SK-N-SH (cell line): ENCODE measurements at regions not wholly inside any gene's neighbourhood (a gene's known extent, or its start where the extent isn't known, plus 50 kb on each side); places are given as distances from the start of the nearest gene placed in this dataset.
A peak's percentile ranks its signal among the peaks of the same experiment; 100 is the strongest.

Experiments
- CTCF ChIA-PET: fragments of 300-600, 350-600 bp; formaldehyde crosslinking; extraction: SDS; loops from one replicate; lab custom pipeline; 2021; lab: Yijun Ruan, JAX
- POLR2A ChIA-PET: fragments of 350-600 bp; sonication (Branson Sonifier 250); formaldehyde crosslinking; extraction: SDS; loops from one replicate; lab custom pipeline; 2020; ENCODE audit warnings: antibody characterized with exemption, inconsistent platforms; lab: Yijun Ruan, JAX
- DNase-seq: peaks from one replicate; pipeline ENCODE4 v3.0.0; 2012
- H2AFZ ChIP-seq: fragments of 200-600 bp; sonication (generic); 2 replicates; pipeline ENCODE4 v1.8.1; 2016; ENCODE audit warnings: antibody characterized with exemption, mild to moderate bottlenecking, low read depth
- H3F3A ChIP-seq: fragments of 200-600 bp; sonication (generic); replicated peaks from 2 replicates; pipeline ENCODE3; 2016; ENCODE audit warnings: antibody characterized with exemption, mild to moderate bottlenecking; ENCODE audit not compliant: insufficient read depth
- H3K27ac ChIP-seq, 2 experiments: fragments of 200-500 bp in 1 of 2; fragments of 200-600 bp in 1 of 2; sonication (Bioruptor generic) in 1 of 2; sonication (generic), shearing (Covaris generic) in 1 of 2; 2 replicates each; pipeline versions ENCODE4 v1.5.1 to v1.6.1; 2014 to 2016; ENCODE audit warnings: low read depth in 2 of 2, inconsistent platforms in 1 of 2, low read length in 1 of 2, mild to moderate bottlenecking in 1 of 2, mixed read lengths in 1 of 2
- H3K27me3 ChIP-seq: fragments of 200-600 bp; sonication (generic), shearing (Covaris generic); 2 replicates; pipeline ENCODE4 v1.6.1; 2016; ENCODE audit warnings: mixed run types; ENCODE audit not compliant: insufficient read depth
- H3K36me3 ChIP-seq, 2 experiments: fragments of 200-500 bp in 1 of 2; fragments of 200-600 bp in 1 of 2; sonication (Bioruptor generic) in 1 of 2; sonication (generic) in 1 of 2; replicated peaks in 1 of 2; 2 replicates each; pipeline versions ENCODE3 to v1.5.1; 2014 to 2016; ENCODE audit warnings: low read length in 1 of 2, mild to moderate bottlenecking in 1 of 2; ENCODE audit not compliant: insufficient read depth in 2 of 2, control insufficient read depth in 1 of 2
- H3K4me1 ChIP-seq, 2 experiments: fragments of 200-500 bp in 1 of 2; fragments of 200-600 bp in 1 of 2; sonication (Bioruptor generic) in 1 of 2; sonication (generic), shearing (Covaris generic) in 1 of 2; 2 replicates each; pipeline versions ENCODE4 v1.5.1 to v1.6.1; 2014 to 2016; ENCODE audit warnings: low read depth in 1 of 2, low read length in 1 of 2, mixed run types in 1 of 2; ENCODE audit not compliant: insufficient read depth in 2 of 2, control insufficient read depth in 1 of 2
- H3K4me2 ChIP-seq: fragments of 200-600 bp; sonication (generic), shearing (Covaris generic); 2 replicates; pipeline ENCODE4 v1.6.1; 2017; ENCODE audit warnings: mixed run types
- H3K4me3 ChIP-seq, 2 experiments: fragments of 200-500 bp in 1 of 2; fragments of 200-600 bp in 1 of 2; sonication (Bioruptor generic) in 1 of 2; sonication (generic), shearing (Covaris generic) in 1 of 2; 2 replicates each; pipeline versions ENCODE4 v1.5.1 to v1.8.1; 2014 to 2016; ENCODE audit warnings: low read depth in 2 of 2, inconsistent platforms in 1 of 2, low read length in 1 of 2, mild to moderate bottlenecking in 1 of 2, mixed read lengths in 1 of 2, moderate library complexity in 1 of 2
- H3K79me2 ChIP-seq: fragments of 200-600 bp; sonication (generic); 2 replicates; pipeline ENCODE4 v1.8.1; 2017; ENCODE audit warnings: mild to moderate bottlenecking; ENCODE audit not compliant: insufficient read depth
- H3K9ac ChIP-seq: fragments of 200-600 bp; sonication (generic); 2 replicates; pipeline ENCODE4 v1.6.1; 2017; ENCODE audit warnings: mixed run types
- H3K9me2 ChIP-seq: fragments of 200-600 bp; sonication (generic); 2 replicates; pipeline ENCODE4 v1.6.1; 2017; ENCODE audit warnings: mixed run types
- H3K9me3 ChIP-seq: fragments of 200-600 bp; sonication (generic); 2 replicates; pipeline ENCODE4 v1.6.1; 2017; ENCODE audit warnings: mixed run types, mild to moderate bottlenecking, moderate library complexity
- H4K20me1 ChIP-seq: fragments of 200-600 bp; sonication (generic); 2 replicates; pipeline ENCODE4 v1.6.1; 2017; ENCODE audit warnings: mild to moderate bottlenecking, mixed run types; ENCODE audit not compliant: insufficient read depth
- CHD2 ChIP-seq: fragments of 150-350 bp; IDR thresholded peaks from 2 replicates; pipeline ENCODE4 v1.6.1; 2018; ENCODE audit warnings: low read length; ENCODE audit not compliant: partially characterized antibody
- ELF1 ChIP-seq: IDR thresholded peaks from 2 replicates; pipeline ENCODE4 v1.4.0; 2012
- EZH2phosphoT487 ChIP-seq: fragments of 200-600 bp; sonication (generic); IDR thresholded peaks from 2 replicates; pipeline ENCODE4 v1.6.1; 2017; ENCODE audit warnings: low read depth, mixed run types, mild to moderate bottlenecking, antibody characterized with exemption, moderate library complexity, borderline replicate concordance
- FOXM1 ChIP-seq: IDR thresholded peaks from 2 replicates; pipeline ENCODE4 v1.4.0; 2012; ENCODE audit warnings: low read depth, mild to moderate bottlenecking
- GABPA ChIP-seq: IDR thresholded peaks from 2 replicates; pipeline ENCODE4 v1.4.0; 2012; ENCODE audit warnings: low read depth, mild to moderate bottlenecking
- JUND ChIP-seq: IDR thresholded peaks from 2 replicates; pipeline ENCODE4 v1.4.0; 2012
- MEF2A ChIP-seq: IDR thresholded peaks from 2 replicates; pipeline ENCODE4 v1.4.0; 2012; ENCODE audit warnings: low read depth, borderline replicate concordance
- MXI1 ChIP-seq: IDR thresholded peaks from 2 replicates; pipeline ENCODE4 v1.6.1; 2012; ENCODE audit warnings: mild to moderate bottlenecking, low read depth, low read length, improper control_type of control experiment
- PBX3 ChIP-seq: IDR thresholded peaks from 2 replicates; pipeline ENCODE4; 2012
- RAD21 ChIP-seq: IDR thresholded peaks from 2 replicates; pipeline ENCODE4 v1.6.1; 2012; ENCODE audit warnings: mild to moderate bottlenecking, low read length
- RCOR1 ChIP-seq: fragments of 150-350 bp; IDR thresholded peaks from 2 replicates; pipeline ENCODE4 v1.6.1; 2017; ENCODE audit warnings: antibody characterized with exemption, low read length
- RFX5 ChIP-seq: IDR thresholded peaks from 2 replicates; pipeline ENCODE4 v1.6.1; 2012; ENCODE audit warnings: mild to moderate bottlenecking, improper control_type of control experiment, low read length
- RXRA ChIP-seq: IDR thresholded peaks from 2 replicates; pipeline ENCODE4 v1.4.0; 2012; ENCODE audit warnings: low read depth, mild to moderate bottlenecking, borderline replicate concordance
- SIN3A ChIP-seq: IDR thresholded peaks from 2 replicates; pipeline ENCODE4 v1.6.1; 2012; ENCODE audit warnings: low read depth, mild to moderate bottlenecking, low read length, moderate library complexity, borderline replicate concordance
- TAF1 ChIP-seq: IDR thresholded peaks from 2 replicates; pipeline ENCODE4 v1.6.1; 2012; ENCODE audit warnings: low read depth, mild to moderate bottlenecking, low read length, moderate library complexity, borderline replicate concordance
- TCF12 ChIP-seq: IDR thresholded peaks from 2 replicates; pipeline ENCODE4 v1.4.0; 2012
- USF1 ChIP-seq: IDR thresholded peaks from 2 replicates; pipeline ENCODE4 v1.4.0; 2012; ENCODE audit warnings: low read depth, borderline replicate concordance
- YY1 ChIP-seq: IDR thresholded peaks from 2 replicates; pipeline ENCODE4 v1.4.0; 2012; ENCODE audit warnings: low read depth, mild to moderate bottlenecking
- WGBS: methylation state at CpG from one replicate; pipeline ENCODE4 v1.1.6; 2017; ENCODE audit warnings: low lambda C conversion rate; 5-methylcytosine and 5-hydroxymethylcytosine counted together
- TF ChIP-seq, protein P1 (sequence below): IDR thresholded peaks from 2 replicates; pipeline ENCODE4 v1.4.0; 2012; ENCODE audit warnings: low read depth, borderline replicate concordance

- CTCF ChIA-PET = no interaction called here
These were observed 55.6 kb downstream of the PITPNM2 start for GRCh38 chr12:123095078-123095881.

DNA sequence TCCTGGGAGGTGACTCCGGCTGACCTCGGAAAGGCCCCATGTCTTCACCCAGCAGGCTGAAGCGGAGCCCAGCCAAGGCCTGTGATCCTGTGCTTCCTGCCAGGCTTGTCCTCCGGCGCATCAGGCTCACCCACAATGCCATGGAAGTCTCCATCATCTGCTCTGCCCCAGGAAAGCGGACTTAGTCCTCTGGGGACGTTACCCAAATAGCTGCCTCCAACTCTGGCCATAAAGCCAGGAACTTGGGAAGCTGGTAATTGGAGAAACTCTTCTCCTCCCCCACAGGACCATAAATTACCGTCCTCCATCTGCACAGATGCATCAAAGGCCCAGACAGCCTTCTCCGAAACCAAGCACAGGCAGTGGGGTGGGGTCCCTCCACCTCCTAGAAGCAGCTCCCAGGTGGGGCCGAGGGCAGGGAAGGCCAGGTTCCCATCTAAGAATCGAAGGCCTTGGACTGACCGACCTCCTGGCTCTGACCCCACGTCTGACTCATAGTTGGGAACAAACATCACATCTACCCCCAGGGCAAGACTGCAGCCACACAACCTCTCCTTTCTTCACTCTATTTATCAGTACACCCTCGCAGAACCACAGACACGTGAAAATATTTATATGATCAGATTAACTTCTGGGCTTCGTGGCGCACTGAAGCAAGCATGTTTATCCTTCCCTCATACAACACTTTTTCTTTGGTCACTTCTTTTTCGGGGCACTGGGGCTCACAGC is 56.4 kb downstream of the PITPNM2 start:
- Histone ChIP-seq H4K20me1 (peaks cover 9% of the 10 kb centered on the region), H3F3A (peaks cover 21% of the 10 kb centered on the region), H3K27me3 (no peaks in the 10 kb centered on the region), H3K36me3 (no peaks in the 10 kb centered on the region), H3K9ac (no peak overlapping the region), H3K27ac (peak overlapping the region in 1 of 2 experiments; percentile 53; a peak in 1 of 4 replicates), H2AFZ (no peak overlapping the region), H3K9me3 (no peaks in the 10 kb centered on the region), H3K9me2 (no peaks in the 10 kb centered on the region), H3K79me2 (no peaks in the 10 kb centered on the region; the same call in 1 of the 2 replicates), H3K4me3 (no peak overlapping the region), H3K4me1 (peaks cover under 1 to 19% of the 10 kb centered on the region in 2 experiments; a peak in 3 of 4 replicates), H3K4me2 (peak overlapping the region; percentile 52; the same call in 1 of the 2 replicates)
- no peak for DNase-seq
- 47% methylated on average over 13 of the region's 18 CpGs for WGBS
- TF ChIP-seq EZH2phosphoT487 = no peak
- no peak for TF ChIP-seq CHD2
- no peak for TF ChIP-seq YY1
- TF ChIP-seq GABPA = no peak
- TF ChIP-seq TAF1 = no peak
- no peak for TF ChIP-seq RFX5
- no peak for TF ChIP-seq MXI1
- TF ChIP-seq MEF2A = no peak
- no peak for TF ChIP-seq TCF12
- TF ChIP-seq RXRA = no peak
- no peak for TF ChIP-seq FOXM1
- no peak for TF ChIP-seq RCOR1
- TF ChIP-seq PBX3 = no peak
- no peak for TF ChIP-seq JUND
- TF ChIP-seq ELF1 = no peak
- TF ChIP-seq, protein P1, sequence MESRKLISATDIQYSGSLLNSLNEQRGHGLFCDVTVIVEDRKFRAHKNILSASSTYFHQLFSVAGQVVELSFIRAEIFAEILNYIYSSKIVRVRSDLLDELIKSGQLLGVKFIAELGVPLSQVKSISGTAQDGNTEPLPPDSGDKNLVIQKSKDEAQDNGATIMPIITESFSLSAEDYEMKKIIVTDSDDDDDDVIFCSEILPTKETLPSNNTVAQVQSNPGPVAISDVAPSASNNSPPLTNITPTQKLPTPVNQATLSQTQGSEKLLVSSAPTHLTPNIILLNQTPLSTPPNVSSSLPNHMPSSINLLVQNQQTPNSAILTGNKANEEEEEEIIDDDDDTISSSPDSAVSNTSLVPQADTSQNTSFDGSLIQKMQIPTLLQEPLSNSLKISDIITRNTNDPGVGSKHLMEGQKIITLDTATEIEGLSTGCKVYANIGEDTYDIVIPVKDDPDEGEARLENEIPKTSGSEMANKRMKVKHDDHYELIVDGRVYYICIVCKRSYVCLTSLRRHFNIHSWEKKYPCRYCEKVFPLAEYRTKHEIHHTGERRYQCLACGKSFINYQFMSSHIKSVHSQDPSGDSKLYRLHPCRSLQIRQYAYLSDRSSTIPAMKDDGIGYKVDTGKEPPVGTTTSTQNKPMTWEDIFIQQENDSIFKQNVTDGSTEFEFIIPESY = no peak
- no peak for TF ChIP-seq SIN3A
- POLR2A ChIA-PET = no interaction called here
- CTCF ChIA-PET = interaction anchor here (0.6 to 0.7 kb wide), 2 partner anchors 37 to 472 kb away, joined by 3 read pairs; no protein-coding TSS in a partner anchor

More at GRCh38 chr12:123095078-123095881, 55.6 kb downstream of the PITPNM2 start:
- peaks cover 4% of the 10 kb centered on the region for H4K20me1 ChIP-seq
- no peaks in the 10 kb centered on the region for H3K27me3 ChIP-seq
- peaks cover 14% of the 10 kb centered on the region for H3F3A ChIP-seq
- no peaks in the 10 kb centered on the region; the same call in 1 of the 2 replicates for H3K79me2 ChIP-seq
- H3K27ac ChIP-seq = peak overlapping the region in 1 of 2 experiments; percentile 53; a peak in 1 of 4 replicates
- H3K9me2 ChIP-seq = no peaks in the 10 kb centered on the region
- POLR2A ChIA-PET = no interaction called here
- H3K9me3 ChIP-seq = no peaks in the 10 kb centered on the region
- WGBS = 90% methylated on average over 19 of the region's 25 CpGs
- TF ChIP-seq RAD21 (no peak), USF1 (no peak)
- no peak for DNase-seq
- peaks cover 0 to 23% of the 10 kb centered on the region in 2 experiments; a peak in 1 of 4 replicates for H3K4me1 ChIP-seq
- no peak overlapping the region for H2AFZ ChIP-seq
- H3K4me2 ChIP-seq = peak overlapping the region; percentile 52; the same call in 1 of the 2 replicates
- no peak overlapping the region for H3K4me3 ChIP-seq
- no peak overlapping the region for H3K9ac ChIP-seq
- H3K36me3 ChIP-seq = no peaks in the 10 kb centered on the region
